ENCODE measurements at regions not wholly inside any gene's neighbourhood (a gene's known extent, or its start where the extent isn't known, plus 50 kb on each side); places are given as distances from the start of the nearest gene placed in this dataset.

GRCh38 chr16:79918916-79919315 is 318.4 kb upstream of the MAF start:
- TF ChIP-seq ATF6 (CRISPR knock-in tag; IDR thresholded peaks at IDR 0.05) (no peak), MLX (CRISPR knock-in tag; IDR thresholded peaks at IDR 0.05) (no peak), ZBTB21 (CRISPR knock-in tag; IDR thresholded peaks at IDR 0.05; ENCODE audit: borderline replicate concordance) (no peak), NR2C2 (CRISPR knock-in tag; IDR thresholded peaks at IDR 0.05) (no peak), CTCF (IDR thresholded peaks at IDR 0.05) (no peak), HMGXB4 (CRISPR knock-in tag; IDR thresholded peaks at IDR 0.05) (no peak), FOXJ3 (CRISPR knock-in tag; IDR thresholded peaks at IDR 0.05; ENCODE audit: borderline replicate concordance) (no peak), TP53 (CRISPR knock-in tag; IDR thresholded peaks at IDR 0.05) (no peak)

Data from WTC11 (cell line).